Caco-2 (cell line): ENCODE measurements at regions not wholly inside any gene's neighbourhood (a gene's known extent, or its start where the extent isn't known, plus 50 kb on each side); places are given as distances from the start of the nearest gene placed in this dataset.

Experiments
- BruUV-seq: library from RNA; stranded (reverse); fragments of 400-500 nt; replicated peaks from 2 replicates; lab custom pipeline; 2021; lab: Mats Ljungman, UMichigan
- CTCF ChIA-PET: fragments of 300-600 bp; sonication (Branson Sonifier 250); formaldehyde crosslinking; loops from one replicate; lab custom pipeline; 2022; ENCODE audit warnings: antibody characterized with exemption; lab: Charles Lee
- POLR2A ChIA-PET: fragments of 300-600 bp; sonication (Branson Sonifier 250); formaldehyde crosslinking; loops from one replicate; lab custom pipeline; 2022; ENCODE audit warnings: antibody characterized with exemption; lab: Charles Lee
- DNase-seq, 2 experiments: peaks; one replicate each; pipeline versions ENCODE4 v3.0.0 to v3.0.0-alpha.2; 2020 to 2022
- H3K27me3 ChIP-seq: replicated peaks from 2 replicates; pipeline ENCODE4 v1.6.0; 2011; ENCODE audit warnings: low read length; ENCODE audit not compliant: control insufficient read depth, insufficient read depth
- H3K36me3 ChIP-seq: 2 replicates; pipeline ENCODE4 v1.5.1; 2011; ENCODE audit warnings: low read length; ENCODE audit not compliant: control insufficient read depth, insufficient read depth
- H3K4me1 ChIP-seq: fragments of 250-450 bp; sonication (Bioruptor Pico); 2 replicates; pipeline ENCODE4 v1.5.1; 2020; ENCODE audit warnings: mild to moderate bottlenecking
- H3K4me3 ChIP-seq: 2 replicates; pipeline ENCODE4 v1.5.1; 2011; ENCODE audit warnings: low read depth, mild to moderate bottlenecking, control low read depth, low read length
- H3K9me3 ChIP-seq: fragments of 250-450 bp; sonication (Bioruptor Pico); 2 replicates; pipeline ENCODE4 v1.5.1; 2020; ENCODE audit warnings: mild to moderate bottlenecking, moderate library complexity
- H3K27ac Mint-ChIP-seq: one replicate; pipeline ENCODE4 v1.8.0; 2022; ENCODE audit warnings: mixed read lengths; ENCODE audit not compliant: unreplicated experiment
- H3K27me3 Mint-ChIP-seq: one replicate; pipeline ENCODE4 v1.8.0; 2022; ENCODE audit warnings: mixed read lengths; ENCODE audit not compliant: insufficient read depth, unreplicated experiment
- H3K36me3 Mint-ChIP-seq: one replicate; pipeline ENCODE4 v1.8.0; 2022; ENCODE audit warnings: mild to moderate bottlenecking, mixed read lengths; ENCODE audit not compliant: insufficient read depth, unreplicated experiment
- H3K4me1 Mint-ChIP-seq: one replicate; pipeline ENCODE4 v1.8.0; 2022; ENCODE audit warnings: low read depth, mixed read lengths; ENCODE audit not compliant: unreplicated experiment
- H3K4me3 Mint-ChIP-seq: one replicate; pipeline ENCODE4 v1.8.0; 2022; ENCODE audit warnings: mild to moderate bottlenecking, moderate library complexity, mixed read lengths; ENCODE audit not compliant: unreplicated experiment
- H3K9me3 Mint-ChIP-seq: one replicate; pipeline ENCODE4 v1.8.0; 2022; ENCODE audit warnings: mixed read lengths; ENCODE audit not compliant: unreplicated experiment
- intact Hi-C: fragments of 100-400 bp; cut with micrococcal nuclease; formaldehyde crosslinking; loops from one replicate; pipeline ENCODE4 v1.10.0; 2022; ENCODE audit not compliant: unreplicated experiment
- TF ChIP-seq, protein P1 (sequence below), 2 experiments: fragments of 200-600 bp in 1 of 2; IDR thresholded peaks; 1 replicate in 1 of 2; 2 replicates in 1 of 2; pipeline versions ENCODE4 v1.5.1 to v1.8.0; 2011 to 2022; ENCODE audit warnings: antibody characterized with exemption in 1 of 2, control low read depth in 1 of 2, inconsistent platforms in 1 of 2, low read depth in 1 of 2, low read length in 1 of 2, mild to moderate bottlenecking in 1 of 2, moderate library complexity in 1 of 2; ENCODE audit not compliant: insufficient read depth in 1 of 2, severe bottlenecking in 1 of 2, unreplicated experiment in 1 of 2

DNA sequence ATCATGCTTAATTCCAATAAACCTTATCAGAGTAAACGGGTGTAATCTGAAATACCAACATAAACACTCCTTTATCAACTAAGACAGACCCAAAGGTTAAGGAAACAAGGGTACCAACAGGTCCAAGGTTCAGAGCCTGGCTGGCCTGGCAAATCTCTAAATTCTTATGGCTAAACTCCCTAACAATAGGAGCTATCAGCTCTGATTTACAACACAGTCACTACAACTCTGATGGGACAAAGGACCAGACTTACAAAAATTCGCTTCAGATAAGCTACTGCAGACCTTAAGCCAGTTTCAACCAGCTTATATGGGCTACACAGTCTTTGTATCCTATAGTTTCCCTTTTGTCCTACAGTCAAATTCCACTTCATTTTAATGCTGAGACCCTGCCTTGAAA, 381.9 kb downstream of the ZWINT start:
- Histone ChIP-seq H3K27me3 (no peaks in the 10 kb centered on the region), H3K4me3 (no peak overlapping the region), H3K9me3 (no peaks in the 10 kb centered on the region; the same call in 1 of the 2 replicates), H3K4me1 (peaks cover 16% of the 10 kb centered on the region), H3K36me3 (no peaks in the 10 kb centered on the region)
- DNase-seq, result peak; percentile 69 to 79
- TF ChIP-seq, protein P1, sequence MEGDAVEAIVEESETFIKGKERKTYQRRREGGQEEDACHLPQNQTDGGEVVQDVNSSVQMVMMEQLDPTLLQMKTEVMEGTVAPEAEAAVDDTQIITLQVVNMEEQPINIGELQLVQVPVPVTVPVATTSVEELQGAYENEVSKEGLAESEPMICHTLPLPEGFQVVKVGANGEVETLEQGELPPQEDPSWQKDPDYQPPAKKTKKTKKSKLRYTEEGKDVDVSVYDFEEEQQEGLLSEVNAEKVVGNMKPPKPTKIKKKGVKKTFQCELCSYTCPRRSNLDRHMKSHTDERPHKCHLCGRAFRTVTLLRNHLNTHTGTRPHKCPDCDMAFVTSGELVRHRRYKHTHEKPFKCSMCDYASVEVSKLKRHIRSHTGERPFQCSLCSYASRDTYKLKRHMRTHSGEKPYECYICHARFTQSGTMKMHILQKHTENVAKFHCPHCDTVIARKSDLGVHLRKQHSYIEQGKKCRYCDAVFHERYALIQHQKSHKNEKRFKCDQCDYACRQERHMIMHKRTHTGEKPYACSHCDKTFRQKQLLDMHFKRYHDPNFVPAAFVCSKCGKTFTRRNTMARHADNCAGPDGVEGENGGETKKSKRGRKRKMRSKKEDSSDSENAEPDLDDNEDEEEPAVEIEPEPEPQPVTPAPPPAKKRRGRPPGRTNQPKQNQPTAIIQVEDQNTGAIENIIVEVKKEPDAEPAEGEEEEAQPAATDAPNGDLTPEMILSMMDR (IDR thresholded peaks at IDR 0.05; ENCODE audit: insufficient read depth in 1 of 2, low read depth in 1 of 2, low read length in 1 of 2, severe bottlenecking in 1 of 2, unreplicated experiment in 1 of 2), result no peak
- Mint-ChIP-seq H3K36me3 (no peaks in the 10 kb centered on the region), H3K27me3 (no peaks in the 10 kb centered on the region), H3K9me3 (no peaks in the 10 kb centered on the region), H3K4me1 (no peaks in the 10 kb centered on the region), H3K27ac (no peak overlapping the region), H3K4me3 (no peak overlapping the region)
- no TSS peak for BruUV-seq
- intact Hi-C loops, result loop anchor here (1.0 to 5.0 kb wide), 2 partner anchors 10 to 383 kb away; partner anchors contain the start of gene ZWINT
- POLR2A ChIA-PET, result no interaction called here
- CTCF ChIA-PET, result interaction anchor here (0.6 to 1.5 kb wide), 2 partner anchors 95 to 137 kb away, joined by 4 to 7 read pairs; no protein-coding TSS in a partner anchor

DNA sequence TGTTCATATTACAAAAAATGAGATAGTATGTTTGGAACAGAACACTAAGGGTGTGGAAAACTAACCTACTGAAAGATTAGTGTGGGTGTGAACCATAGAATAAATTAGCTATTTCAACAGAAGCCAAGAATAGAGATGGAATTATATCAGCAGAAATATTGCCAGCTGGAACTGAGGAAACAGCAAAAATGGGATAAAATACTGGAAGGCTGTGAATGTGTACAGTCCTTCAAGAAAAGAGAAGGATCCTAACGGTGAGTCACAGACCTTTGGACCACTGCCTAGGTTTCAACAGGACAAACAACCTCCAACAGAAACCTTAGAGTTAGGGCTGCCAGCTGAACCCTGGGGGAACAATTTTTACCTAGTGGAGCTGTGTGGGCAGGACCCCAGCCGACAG, 395.0 kb downstream of the ZWINT start:
- intact Hi-C loops, result no loop called here

DNA sequence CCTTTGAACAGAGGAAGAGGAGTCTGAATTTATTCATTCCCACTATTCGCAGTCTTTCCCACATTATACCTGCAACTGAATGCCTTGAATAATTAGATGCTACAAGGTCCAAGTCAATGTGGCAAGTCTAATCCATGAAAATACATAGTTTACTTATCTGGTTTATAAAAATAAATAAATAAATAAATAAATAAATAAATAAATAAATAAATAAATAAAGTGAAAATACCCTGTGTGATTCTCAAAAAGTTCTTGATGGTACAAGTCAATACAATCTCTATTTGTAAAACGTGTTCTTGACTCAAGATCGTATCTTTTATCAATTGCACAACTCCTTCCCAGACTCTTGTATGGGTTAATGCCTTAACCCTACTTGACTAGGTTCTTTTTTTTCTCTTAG, 417.7 kb downstream of the ZWINT start:
- H3K4me3 Mint-ChIP-seq, result no peak overlapping the region
- no peaks in the 10 kb centered on the region for H3K36me3 ChIP-seq
- H3K9me3 Mint-ChIP-seq, result no peaks in the 10 kb centered on the region
- no peaks in the 10 kb centered on the region for H3K9me3 ChIP-seq
- no peak for DNase-seq
- intact Hi-C loops, result no loop called here
- H3K4me1 ChIP-seq, result no peaks in the 10 kb centered on the region
- H3K4me1 Mint-ChIP-seq, result no peaks in the 10 kb centered on the region
- ChIA-PET POLR2A (no interaction called here), CTCF (no interaction called here)
- TF ChIP-seq, protein P1 (IDR thresholded peaks at IDR 0.05; ENCODE audit: insufficient read depth in 1 of 2, low read depth in 1 of 2, low read length in 1 of 2, severe bottlenecking in 1 of 2, unreplicated experiment in 1 of 2), result no peak
- H3K27me3 ChIP-seq, result no peaks in the 10 kb centered on the region
- H3K36me3 Mint-ChIP-seq, result no peaks in the 10 kb centered on the region
- no TSS peak for BruUV-seq
- H3K4me3 ChIP-seq, result no peak overlapping the region
- no peak overlapping the region for H3K27ac Mint-ChIP-seq
- H3K27me3 Mint-ChIP-seq, result no peaks in the 10 kb centered on the region

More for the DNA sequence above, 395.0 kb downstream of the ZWINT start:
- H3K9me3 ChIP-seq, result peaks cover 3% of the 10 kb centered on the region
- no peaks in the 10 kb centered on the region for H3K27me3 ChIP-seq
- H3K27me3 Mint-ChIP-seq, result peaks cover under 1% of the 10 kb centered on the region
- DNase-seq, result no peak
- no peak overlapping the region for H3K4me3 Mint-ChIP-seq
- H3K4me1 Mint-ChIP-seq, result no peaks in the 10 kb centered on the region
- TF ChIP-seq, protein P1 (IDR thresholded peaks at IDR 0.05; ENCODE audit: insufficient read depth in 1 of 2, low read depth in 1 of 2, low read length in 1 of 2, severe bottlenecking in 1 of 2, unreplicated experiment in 1 of 2), result no peak
- ChIA-PET POLR2A (no interaction called here), CTCF (no interaction called here)
- peaks cover 32% of the 10 kb centered on the region for H3K9me3 Mint-ChIP-seq
- H3K27ac Mint-ChIP-seq, result no peak overlapping the region
- no peak overlapping the region for H3K4me3 ChIP-seq
- H3K4me1 ChIP-seq, result no peaks in the 10 kb centered on the region
- no peaks in the 10 kb centered on the region for H3K36me3 ChIP-seq
- no peaks in the 10 kb centered on the region for H3K36me3 Mint-ChIP-seq
- BruUV-seq, result no TSS peak
